Calu3 (cell line): ENCODE measurements at regions not wholly inside any gene's neighbourhood (a gene's known extent, or its start where the extent isn't known, plus 50 kb on each side); places are given as distances from the start of the nearest gene placed in this dataset.
"Not testable (repeated sequence)": the region's sequence is repeated elsewhere in the genome, so short reads cannot be mapped to it uniquely, and the experiment has no call there.

Experiments used
- BruUV-seq: library from RNA; stranded (reverse); fragments of 400-500 nt; replicated peaks from 2 replicates; lab custom pipeline; 2021; lab: Mats Ljungman, UMichigan
- CTCF ChIA-PET: fragments of 300-600 bp; sonication (Branson Sonifier 250); formaldehyde crosslinking; loops from one replicate; lab custom pipeline; 2022; ENCODE audit warnings: antibody characterized with exemption; lab: Charles Lee
- DNase-seq: peaks from one replicate; pipeline ENCODE4 v3.0.0; 2022
- H3K27ac Mint-ChIP-seq: one replicate; pipeline ENCODE4 v1.8.0; 2022; ENCODE audit warnings: mixed read lengths; ENCODE audit not compliant: unreplicated experiment
- H3K27me3 Mint-ChIP-seq: one replicate; pipeline ENCODE4 v1.8.0; 2022; ENCODE audit warnings: mixed read lengths; ENCODE audit not compliant: unreplicated experiment
- H3K36me3 Mint-ChIP-seq: one replicate; pipeline ENCODE4 v1.8.0; 2022; ENCODE audit warnings: mild to moderate bottlenecking, moderate library complexity, mixed read lengths; ENCODE audit not compliant: insufficient read depth, unreplicated experiment
- H3K4me1 Mint-ChIP-seq: one replicate; pipeline ENCODE4 v1.8.0; 2022; ENCODE audit warnings: mild to moderate bottlenecking, low read depth, mixed read lengths; ENCODE audit not compliant: unreplicated experiment
- H3K4me3 Mint-ChIP-seq: one replicate; pipeline ENCODE4 v1.8.0; 2022; ENCODE audit warnings: mild to moderate bottlenecking, low read depth, moderate library complexity, mixed read lengths; ENCODE audit not compliant: unreplicated experiment
- H3K9me3 Mint-ChIP-seq: one replicate; pipeline ENCODE4 v1.8.0; 2022; ENCODE audit warnings: low read depth, mixed read lengths; ENCODE audit not compliant: unreplicated experiment
- intact Hi-C: fragments of 100-400 bp; cut with micrococcal nuclease; formaldehyde crosslinking; loops from one replicate; pipeline ENCODE4 v1.10.0; 2022; ENCODE audit not compliant: unreplicated experiment
- TF ChIP-seq, protein P1 (sequence below): fragments of 200-600 bp; IDR thresholded peaks from one replicate; pipeline ENCODE4 v1.8.0; 2022; ENCODE audit warnings: antibody characterized with exemption; ENCODE audit not compliant: unreplicated experiment

DNA sequence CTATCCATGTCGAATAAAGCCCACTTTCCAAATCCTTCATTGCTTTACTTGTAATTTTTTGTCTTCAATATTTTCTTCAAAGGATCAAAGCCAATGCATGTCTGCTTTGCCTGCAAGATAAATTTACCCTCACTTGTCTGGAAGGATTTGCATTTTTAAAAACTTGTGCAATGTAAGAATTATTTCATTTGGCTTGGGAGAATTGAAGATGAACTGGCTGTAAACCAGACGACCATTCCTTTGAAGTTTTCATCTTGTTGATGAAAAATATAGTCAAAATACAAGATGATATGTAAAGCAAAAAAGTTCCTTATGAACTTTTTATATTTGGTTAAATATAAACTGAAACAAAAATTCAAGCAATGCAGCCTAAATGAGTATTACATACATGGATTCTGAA lies 225.0 kb downstream of the SLITRK1 start:
- BruUV-seq, result no TSS peak
- intact Hi-C loops, result no loop called here
- no peaks in the 10 kb centered on the region for H3K9me3 Mint-ChIP-seq
- H3K27me3 Mint-ChIP-seq, result no peaks in the 10 kb centered on the region
- TF ChIP-seq, protein P1, sequence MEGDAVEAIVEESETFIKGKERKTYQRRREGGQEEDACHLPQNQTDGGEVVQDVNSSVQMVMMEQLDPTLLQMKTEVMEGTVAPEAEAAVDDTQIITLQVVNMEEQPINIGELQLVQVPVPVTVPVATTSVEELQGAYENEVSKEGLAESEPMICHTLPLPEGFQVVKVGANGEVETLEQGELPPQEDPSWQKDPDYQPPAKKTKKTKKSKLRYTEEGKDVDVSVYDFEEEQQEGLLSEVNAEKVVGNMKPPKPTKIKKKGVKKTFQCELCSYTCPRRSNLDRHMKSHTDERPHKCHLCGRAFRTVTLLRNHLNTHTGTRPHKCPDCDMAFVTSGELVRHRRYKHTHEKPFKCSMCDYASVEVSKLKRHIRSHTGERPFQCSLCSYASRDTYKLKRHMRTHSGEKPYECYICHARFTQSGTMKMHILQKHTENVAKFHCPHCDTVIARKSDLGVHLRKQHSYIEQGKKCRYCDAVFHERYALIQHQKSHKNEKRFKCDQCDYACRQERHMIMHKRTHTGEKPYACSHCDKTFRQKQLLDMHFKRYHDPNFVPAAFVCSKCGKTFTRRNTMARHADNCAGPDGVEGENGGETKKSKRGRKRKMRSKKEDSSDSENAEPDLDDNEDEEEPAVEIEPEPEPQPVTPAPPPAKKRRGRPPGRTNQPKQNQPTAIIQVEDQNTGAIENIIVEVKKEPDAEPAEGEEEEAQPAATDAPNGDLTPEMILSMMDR, result no peak
- no peak for DNase-seq
- CTCF ChIA-PET, result no interaction called here
- H3K4me1 Mint-ChIP-seq, result no peaks in the 10 kb centered on the region
- no peak overlapping the region for H3K27ac Mint-ChIP-seq
- no peaks in the 10 kb centered on the region for H3K36me3 Mint-ChIP-seq
- H3K4me3 Mint-ChIP-seq, result no peak overlapping the region

DNA sequence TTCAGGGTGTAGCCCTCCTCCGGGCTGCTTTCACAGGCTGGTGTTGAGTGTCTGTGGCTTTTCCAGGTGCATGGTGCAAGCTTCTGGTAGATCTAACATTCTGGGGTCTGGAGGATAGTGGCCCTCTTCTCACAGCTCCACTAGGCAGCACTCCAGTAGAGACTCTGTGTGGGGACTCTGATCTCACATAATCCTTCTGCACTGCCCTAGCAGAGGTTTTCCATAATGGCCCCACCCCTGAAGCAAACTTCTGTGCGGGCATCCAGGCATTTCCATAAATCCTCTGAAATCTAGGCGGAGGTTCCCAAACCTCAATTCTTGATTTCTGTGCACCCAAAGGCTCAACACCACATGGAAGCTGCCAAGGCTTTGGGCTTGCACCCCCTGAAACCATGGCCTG lies 239.7 kb downstream of the SLITRK1 start:
- intact Hi-C loops, H3K4me1 Mint-ChIP-seq, H3K27ac Mint-ChIP-seq, H3K4me3 Mint-ChIP-seq, H3K9me3 Mint-ChIP-seq, H3K27me3 Mint-ChIP-seq, DNase-seq, H3K36me3 Mint-ChIP-seq, BruUV-seq, CTCF ChIA-PET: not testable (repeated sequence)

DNA sequence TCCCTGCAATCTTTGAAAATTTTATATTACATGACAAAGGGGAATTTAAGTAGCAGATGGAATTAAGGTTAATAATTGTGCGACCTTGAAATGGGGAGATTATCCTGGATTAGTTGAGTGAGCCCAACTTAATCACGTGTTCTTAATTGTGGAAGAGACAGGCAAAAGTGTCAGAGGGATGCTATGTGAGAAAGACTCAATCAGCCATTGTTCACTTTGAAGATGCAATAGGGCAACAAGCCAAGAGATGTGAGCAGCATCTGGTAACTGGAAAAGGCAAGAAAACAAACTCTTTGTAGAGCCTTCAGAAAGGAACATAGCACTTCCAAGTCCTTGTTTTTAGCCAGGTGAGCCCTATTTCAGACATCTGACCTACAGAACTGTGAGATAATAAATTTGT lies 247.7 kb downstream of the SLITRK1 start:
- H3K36me3 Mint-ChIP-seq, result no peaks in the 10 kb centered on the region
- no peaks in the 10 kb centered on the region for H3K27me3 Mint-ChIP-seq
- no TSS peak for BruUV-seq
- no peak overlapping the region for H3K27ac Mint-ChIP-seq
- H3K9me3 Mint-ChIP-seq, result no peaks in the 10 kb centered on the region
- intact Hi-C loops, result no loop called here
- TF ChIP-seq, protein P1, result no peak
- H3K4me3 Mint-ChIP-seq, result no peak overlapping the region
- no peaks in the 10 kb centered on the region for H3K4me1 Mint-ChIP-seq
- DNase-seq, result no peak
- CTCF ChIA-PET, result no interaction called here

DNA sequence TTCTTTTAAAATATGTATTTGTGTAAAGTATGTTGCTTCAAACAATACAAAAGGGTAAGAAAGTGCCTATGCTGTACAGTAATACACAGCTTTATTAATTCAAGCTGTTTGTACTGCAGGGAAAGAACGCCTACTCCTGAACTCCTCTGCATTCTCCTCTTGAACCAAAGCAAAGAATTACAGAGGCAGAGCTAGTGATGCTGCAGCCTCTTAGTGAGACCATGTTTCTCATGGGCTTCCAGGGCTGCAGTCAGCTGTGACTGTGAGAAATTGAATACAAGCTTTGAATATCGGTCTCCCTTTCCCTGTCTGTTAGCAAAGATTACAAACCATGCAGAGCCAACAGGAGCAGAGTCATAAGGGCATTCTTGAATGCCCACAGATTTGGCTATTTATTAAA lies 248.5 kb downstream of the SLITRK1 start:
- no peaks in the 10 kb centered on the region for H3K9me3 Mint-ChIP-seq
- no peak for DNase-seq
- H3K27ac Mint-ChIP-seq, result no peak overlapping the region
- TF ChIP-seq, protein P1, result no peak
- H3K4me3 Mint-ChIP-seq, result no peak overlapping the region
- intact Hi-C loops, result no loop called here
- H3K27me3 Mint-ChIP-seq, result no peaks in the 10 kb centered on the region
- no peaks in the 10 kb centered on the region for H3K4me1 Mint-ChIP-seq
- CTCF ChIA-PET, result no interaction called here
- no peaks in the 10 kb centered on the region for H3K36me3 Mint-ChIP-seq
- no TSS peak for BruUV-seq

DNA sequence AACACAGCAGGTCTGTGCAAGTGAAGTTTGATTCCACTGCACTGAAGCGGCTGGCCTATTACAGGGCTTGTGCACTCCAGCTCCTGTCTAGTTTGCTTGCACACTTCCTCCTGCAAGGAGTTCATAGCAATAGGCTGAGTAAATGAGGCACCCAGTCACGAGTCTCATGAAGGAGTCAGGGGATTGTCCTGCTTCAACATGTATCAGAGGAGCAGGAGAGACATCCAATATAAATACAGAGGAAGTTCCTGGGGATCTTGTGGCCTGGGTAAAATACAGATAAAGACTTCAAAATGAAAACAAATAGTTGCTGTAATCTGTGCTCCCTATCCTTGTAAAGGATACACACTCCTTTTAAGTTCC lies 259.9 kb downstream of the SLITRK1 start:
- intact Hi-C loops, result no loop called here
- no peaks in the 10 kb centered on the region for H3K4me1 Mint-ChIP-seq
- no peaks in the 10 kb centered on the region for H3K27me3 Mint-ChIP-seq
- TF ChIP-seq, protein P1, result no peak
- H3K27ac Mint-ChIP-seq, result no peak overlapping the region
- no peak overlapping the region for H3K4me3 Mint-ChIP-seq
- H3K9me3 Mint-ChIP-seq, result no peaks in the 10 kb centered on the region
- H3K36me3 Mint-ChIP-seq, result no peaks in the 10 kb centered on the region
- CTCF ChIA-PET, result no interaction called here
- BruUV-seq, result no TSS peak
- DNase-seq, result no peak
